WERI-Rb-1 (cell line): ENCODE measurements at regions not wholly inside any gene's neighbourhood (a gene's known extent, or its start where the extent isn't known, plus 50 kb on each side); places are given as distances from the start of the nearest gene placed in this dataset.

ENCODE experiments used
- DNase-seq: peaks from one replicate; pipeline ENCODE4 v3.0.0-alpha.2; 2020
- H3K27ac ChIP-seq: fragments of 250-450 bp; sonication (Bioruptor Pico); 2 replicates; pipeline ENCODE4 v1.5.1; 2020; ENCODE audit warnings: mild to moderate bottlenecking, moderate library complexity
- H3K27me3 ChIP-seq: fragments of 250-450 bp; sonication (Bioruptor Pico); 2 replicates; pipeline ENCODE4 v1.5.1; 2021; ENCODE audit warnings: mild to moderate bottlenecking, low read depth, moderate library complexity; ENCODE audit not compliant: insufficient read depth, severe bottlenecking
- H3K36me3 ChIP-seq: fragments of 250-450 bp; sonication (Bioruptor Pico); 2 replicates; pipeline ENCODE4 v1.5.1; 2020; ENCODE audit warnings: mild to moderate bottlenecking, moderate library complexity
- H3K4me3 ChIP-seq: 2 replicates; pipeline ENCODE4 v1.5.1; 2011; ENCODE audit warnings: low read depth, mild to moderate bottlenecking, control low read depth, low read length
- H3K9me3 ChIP-seq: fragments of 250-450 bp; sonication (Bioruptor Pico); 2 replicates; pipeline ENCODE4 v1.5.1; 2021; ENCODE audit warnings: mild to moderate bottlenecking, moderate library complexity; ENCODE audit not compliant: severe bottlenecking
- TF ChIP-seq, protein P1 (sequence below): IDR thresholded peaks from 2 replicates; pipeline ENCODE4 v1.5.1; 2011; ENCODE audit warnings: low read depth, mild to moderate bottlenecking, control low read depth, inconsistent platforms, low read length

DNA sequence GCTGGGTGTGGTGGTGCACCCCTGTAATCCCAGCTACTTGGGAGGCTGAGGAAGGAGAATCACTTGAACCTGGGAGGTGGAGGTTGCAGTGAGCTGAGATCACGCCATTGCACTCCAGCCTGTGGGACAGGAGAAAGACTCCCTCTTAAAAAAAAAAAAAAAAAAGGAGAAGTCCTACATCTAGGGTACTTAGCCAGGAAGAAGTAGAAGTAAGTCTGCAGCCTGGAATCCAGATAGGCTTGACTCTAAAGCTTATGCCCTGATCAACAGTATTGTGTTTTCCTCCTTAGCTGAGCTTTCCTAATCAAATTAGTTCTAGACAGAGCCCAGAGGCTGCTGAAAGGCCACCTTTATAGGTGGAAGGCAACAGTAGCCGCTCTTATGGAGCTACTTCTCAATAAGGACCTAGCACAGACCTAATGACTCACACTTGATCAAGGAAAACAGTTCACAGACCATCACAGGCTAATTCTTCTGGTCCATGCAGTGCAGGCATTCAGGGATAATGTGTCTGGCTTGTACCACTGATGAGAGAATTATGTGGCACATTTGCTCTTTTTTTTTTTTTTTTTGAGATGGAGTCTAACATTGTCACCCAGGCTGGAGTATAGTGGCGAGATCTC lies 105.5 kb upstream of the KLF4 start:
- H3K36me3 ChIP-seq = no peaks in the 10 kb centered on the region
- H3K27me3 ChIP-seq = peaks cover 82% of the 10 kb centered on the region
- H3K27ac ChIP-seq = no peak overlapping the region
- TF ChIP-seq, protein P1, sequence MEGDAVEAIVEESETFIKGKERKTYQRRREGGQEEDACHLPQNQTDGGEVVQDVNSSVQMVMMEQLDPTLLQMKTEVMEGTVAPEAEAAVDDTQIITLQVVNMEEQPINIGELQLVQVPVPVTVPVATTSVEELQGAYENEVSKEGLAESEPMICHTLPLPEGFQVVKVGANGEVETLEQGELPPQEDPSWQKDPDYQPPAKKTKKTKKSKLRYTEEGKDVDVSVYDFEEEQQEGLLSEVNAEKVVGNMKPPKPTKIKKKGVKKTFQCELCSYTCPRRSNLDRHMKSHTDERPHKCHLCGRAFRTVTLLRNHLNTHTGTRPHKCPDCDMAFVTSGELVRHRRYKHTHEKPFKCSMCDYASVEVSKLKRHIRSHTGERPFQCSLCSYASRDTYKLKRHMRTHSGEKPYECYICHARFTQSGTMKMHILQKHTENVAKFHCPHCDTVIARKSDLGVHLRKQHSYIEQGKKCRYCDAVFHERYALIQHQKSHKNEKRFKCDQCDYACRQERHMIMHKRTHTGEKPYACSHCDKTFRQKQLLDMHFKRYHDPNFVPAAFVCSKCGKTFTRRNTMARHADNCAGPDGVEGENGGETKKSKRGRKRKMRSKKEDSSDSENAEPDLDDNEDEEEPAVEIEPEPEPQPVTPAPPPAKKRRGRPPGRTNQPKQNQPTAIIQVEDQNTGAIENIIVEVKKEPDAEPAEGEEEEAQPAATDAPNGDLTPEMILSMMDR = no peak
- no peaks in the 10 kb centered on the region for H3K9me3 ChIP-seq
- H3K4me3 ChIP-seq = no peak overlapping the region
- no peak for DNase-seq

DNA sequence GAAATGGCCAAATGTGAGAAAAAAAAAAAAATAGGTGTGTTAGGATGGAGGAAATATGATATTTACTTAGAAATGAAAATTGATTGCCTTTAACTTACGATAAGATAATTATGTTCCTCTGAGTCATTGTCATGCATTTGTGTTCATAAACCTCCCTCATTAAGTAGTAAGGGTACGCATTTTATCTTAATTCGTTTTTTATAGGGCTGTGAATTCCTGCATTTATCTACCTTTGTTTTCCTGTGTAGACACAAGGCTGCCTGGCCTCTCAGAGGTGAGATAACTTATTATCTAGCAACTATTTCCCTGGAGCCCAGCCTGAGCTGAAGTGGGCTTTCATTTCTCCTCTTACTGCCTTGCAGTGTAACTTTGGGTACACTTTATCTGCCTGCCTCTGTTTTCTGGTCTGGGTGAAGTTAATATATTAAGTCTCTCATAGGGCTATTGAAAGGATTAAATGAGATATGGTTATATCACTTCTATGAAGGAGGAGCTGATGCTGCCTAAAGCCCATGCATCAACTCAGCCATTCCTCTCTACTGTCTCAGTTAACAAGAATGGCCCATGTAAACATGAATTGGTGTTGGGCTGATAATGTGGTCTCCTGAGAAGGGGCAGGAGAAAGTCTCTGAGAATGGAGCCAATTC lies 103.8 kb upstream of the KLF4 start:
- TF ChIP-seq, protein P1 = no peak
- Histone ChIP-seq H3K36me3 (no peaks in the 10 kb centered on the region), H3K27me3 (peaks cover 85% of the 10 kb centered on the region), H3K9me3 (peaks cover 2% of the 10 kb centered on the region), H3K4me3 (no peak overlapping the region), H3K27ac (no peak overlapping the region)
- DNase-seq = no peak

DNA sequence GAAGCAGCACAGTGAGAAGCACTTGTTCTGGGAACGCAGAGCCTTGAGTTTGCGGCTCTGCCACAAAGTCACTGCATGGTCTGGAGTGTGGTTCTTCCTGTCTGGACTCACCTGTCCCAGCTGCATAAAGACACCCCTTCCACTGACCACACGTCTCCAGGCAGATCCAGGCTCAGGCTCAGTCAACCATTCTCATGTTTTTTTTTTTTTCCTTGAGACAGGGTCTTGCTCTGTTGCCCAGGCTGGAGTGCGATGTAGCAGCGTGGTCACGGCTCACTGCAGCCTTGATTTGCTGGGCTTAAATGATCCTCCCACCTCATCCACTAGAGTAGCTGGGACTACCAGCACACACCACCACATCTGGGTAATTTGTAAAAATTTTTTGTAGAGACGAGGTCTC lies 102.9 kb upstream of the KLF4 start:
- Histone ChIP-seq H3K9me3 (peaks cover 2% of the 10 kb centered on the region), H3K27me3 (peaks cover 85% of the 10 kb centered on the region), H3K27ac (no peak overlapping the region), H3K4me3 (no peak overlapping the region), H3K36me3 (no peaks in the 10 kb centered on the region)
- TF ChIP-seq, protein P1 = no peak
- DNase-seq = no peak

GRCh38 chr9:107591781-107592180 lies 102.2 kb upstream of the KLF4 start:
- H3K4me3 ChIP-seq = no peak overlapping the region
- H3K27ac ChIP-seq = no peak overlapping the region
- peaks cover 85% of the 10 kb centered on the region for H3K27me3 ChIP-seq
- H3K36me3 ChIP-seq = no peaks in the 10 kb centered on the region
- TF ChIP-seq, protein P1 = no peak
- DNase-seq = no peak
- peaks cover 2% of the 10 kb centered on the region for H3K9me3 ChIP-seq

DNA sequence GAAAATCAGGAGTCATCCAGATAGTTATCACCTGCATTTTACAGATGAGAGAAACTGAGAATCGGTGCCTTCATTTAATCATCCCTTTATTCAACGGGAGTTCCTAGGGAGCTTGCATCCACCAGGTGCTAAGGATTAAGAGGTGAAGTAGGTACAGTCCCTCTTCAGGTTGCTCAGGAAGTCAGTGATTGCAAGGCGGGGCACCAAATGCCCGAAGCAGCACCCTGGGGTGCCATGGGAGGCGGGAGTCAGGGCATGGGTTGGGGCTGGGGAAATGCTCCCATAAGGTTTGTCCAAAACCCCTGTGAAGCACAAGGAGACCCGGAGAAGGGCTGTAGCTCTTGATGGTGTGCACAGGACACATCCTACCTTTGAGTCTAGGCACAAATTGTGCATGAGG lies 98.8 kb upstream of the KLF4 start:
- Histone ChIP-seq H3K4me3 (no peak overlapping the region), H3K27ac (no peak overlapping the region), H3K9me3 (peaks cover 2% of the 10 kb centered on the region), H3K36me3 (no peaks in the 10 kb centered on the region), H3K27me3 (peaks cover 90% of the 10 kb centered on the region)
- TF ChIP-seq, protein P1 = no peak
- no peak for DNase-seq
